SK-N-SH (cell line): ENCODE measurements at regions not wholly inside any gene's neighbourhood (a gene's known extent, or its start where the extent isn't known, plus 50 kb on each side); places are given as distances from the start of the nearest gene placed in this dataset.
"Not testable (repeated sequence)": the region's sequence is repeated elsewhere in the genome, so short reads cannot be mapped to it uniquely, and the experiment has no call there.

ENCODE experiments used
- CTCF ChIP-seq: fragments of 200-600 bp; sonication (generic); IDR thresholded peaks from 2 replicates; pipeline ENCODE4 v1.6.1; 2017; ENCODE audit warnings: antibody characterized with exemption, mild to moderate bottlenecking, moderate library complexity
- FOXJ3 ChIP-seq: sonication (generic); formaldehyde crosslinking; IDR thresholded peaks from 2 replicates; pipeline ENCODE4 v1.5.1; 2020; ENCODE audit warnings: mild to moderate bottlenecking, missing genetic modification reagents
- MEF2A ChIP-seq: IDR thresholded peaks from 2 replicates; pipeline ENCODE4 v1.4.0; 2012; ENCODE audit warnings: low read depth, borderline replicate concordance
- NRF1 ChIP-seq: IDR thresholded peaks from 2 replicates; pipeline ENCODE4 v1.6.1; 2012; ENCODE audit warnings: low read depth, mild to moderate bottlenecking, low read length
- PBX3 ChIP-seq: IDR thresholded peaks from 2 replicates; pipeline ENCODE4; 2012
- POLR2AphosphoS5 ChIP-seq: IDR thresholded peaks from 2 replicates; pipeline ENCODE4 v1.6.1; 2012; ENCODE audit warnings: low read depth, low read length
- REST ChIP-seq: IDR thresholded peaks from 2 replicates; pipeline ENCODE4 v1.6.1; 2012; ENCODE audit warnings: mild to moderate bottlenecking, low read depth, low read length, moderate library complexity
- USF2 ChIP-seq: fragments of 150-350 bp; IDR thresholded peaks from 2 replicates; pipeline ENCODE4 v1.6.1; 2017; ENCODE audit warnings: antibody characterized with exemption, low read length, low read depth, borderline replicate concordance
- ZBTB33 ChIP-seq: IDR thresholded peaks from 2 replicates; pipeline ENCODE4 v1.4.0; 2012; ENCODE audit warnings: low read depth, borderline replicate concordance

GRCh38 chr22:19662049-19662684 lies 52.1 kb upstream of the SEPTIN5 start:
- TF ChIP-seq PBX3; NRF1; REST; CTCF; USF2; ZBTB33; MEF2A; POLR2AphosphoS5; FOXJ3 (CRISPR knock-in tag): not testable (repeated sequence)
